HG02938 (cell line): ENCODE measurements at regions not wholly inside any gene's neighbourhood (a gene's known extent, or its start where the extent isn't known, plus 50 kb on each side); places are given as distances from the start of the nearest gene placed in this dataset.

Experiments used
- ATAC-seq: cut with Tn5 transposase; IDR thresholded peaks from one replicate; pipeline ENCODE4 v1.9.1; 2021; ENCODE audit warnings: mild to moderate bottlenecking, moderate library complexity; ENCODE audit not compliant: unreplicated experiment

DNA sequence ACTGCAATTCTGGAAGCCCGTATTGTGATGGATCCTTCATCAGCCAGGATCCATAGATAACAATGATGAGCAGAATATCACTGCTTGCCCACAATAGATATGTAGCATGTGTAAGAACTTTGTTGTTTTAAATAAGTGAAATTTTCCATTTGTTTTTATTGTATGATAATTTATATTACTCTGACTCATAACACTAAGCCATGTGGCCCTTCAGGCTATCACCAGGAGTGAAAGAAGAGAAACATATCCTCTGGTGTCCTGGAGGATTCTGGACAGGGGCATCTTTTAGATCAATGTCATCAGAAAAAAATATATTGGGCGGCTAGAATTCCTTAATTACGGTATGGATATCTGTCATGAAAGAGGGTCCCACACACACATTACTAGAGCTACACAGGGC is 167.5 kb downstream of the SLC6A15 start:
- no peak for ATAC-seq

- no peak for ATAC-seq
Observed at GRCh38 chr12:84741692-84742091, 170.9 kb downstream of the SLC6A15 start.

DNA sequence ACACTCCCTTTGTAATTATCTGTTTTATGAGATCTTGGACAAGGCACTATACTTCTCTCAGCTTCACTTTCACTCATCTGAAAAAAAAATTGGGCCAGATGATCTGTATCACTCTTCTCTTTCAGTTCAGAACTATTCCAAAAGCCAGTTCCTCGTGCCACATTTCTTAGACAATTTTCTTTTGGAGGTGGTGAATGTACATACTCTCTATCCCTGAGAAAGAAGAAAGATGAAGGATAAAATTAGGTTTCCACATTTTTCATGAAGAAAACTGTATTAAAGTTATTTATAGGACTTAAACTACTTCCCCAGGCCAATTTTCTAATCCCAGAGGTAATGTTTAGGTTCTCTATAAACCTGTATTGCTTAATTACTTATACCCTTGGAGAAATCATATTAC is 171.6 kb downstream of the SLC6A15 start:
- no peak for ATAC-seq

DNA sequence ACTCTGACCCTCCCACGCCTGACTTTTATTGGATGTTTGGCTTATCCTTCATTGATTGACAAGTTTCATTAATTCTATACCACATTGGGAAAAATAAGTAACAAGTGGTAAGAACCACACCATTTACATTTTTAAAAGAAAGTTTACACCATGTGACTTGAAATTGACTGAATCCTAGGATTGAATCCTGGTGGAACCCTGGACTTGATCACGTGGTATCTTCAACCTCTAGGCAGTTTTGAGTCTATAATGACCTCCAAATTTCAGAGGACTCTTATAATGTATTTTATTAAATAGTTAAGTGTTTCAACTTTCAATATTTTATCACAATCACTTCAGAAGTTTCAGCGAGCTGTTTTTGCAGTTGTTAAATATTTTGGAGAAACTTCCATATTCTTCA is 172.0 kb downstream of the SLC6A15 start:
- ATAC-seq = no peak

GRCh38 chr12:84738481-84738972 is 174.1 kb downstream of the SLC6A15 start:
- no peak for ATAC-seq

GRCh38 chr12:84732828-84733340 is 179.7 kb downstream of the SLC6A15 start:
- ATAC-seq = no peak

DNA sequence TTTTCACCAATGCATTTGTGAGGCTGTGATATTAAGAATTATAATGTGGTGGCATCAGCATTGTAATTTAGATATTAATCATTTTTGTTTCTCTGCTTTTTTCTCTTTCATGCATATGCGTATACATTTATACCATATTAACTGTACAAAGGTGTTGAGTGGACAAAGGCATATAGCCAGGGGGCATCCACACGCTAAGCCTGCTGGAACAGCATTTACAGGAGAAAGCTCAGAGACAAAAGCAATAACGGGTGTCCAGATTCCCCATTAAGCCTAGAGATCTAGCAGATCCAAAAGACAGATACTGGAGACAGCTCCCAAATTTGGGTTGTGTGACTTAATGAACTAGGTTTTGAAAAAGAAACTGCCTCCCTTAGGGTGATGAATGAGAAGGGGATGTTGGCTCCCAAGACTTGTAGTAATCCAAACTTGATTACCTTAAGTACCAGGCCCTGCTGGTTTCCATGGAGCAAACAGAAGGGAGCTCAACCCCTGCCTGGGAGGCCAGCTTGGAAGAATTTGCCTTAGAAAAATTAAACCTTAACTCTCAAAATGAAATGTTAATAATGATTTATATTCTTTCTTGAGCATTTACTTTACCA is 181.9 kb downstream of the SLC6A15 start:
- ATAC-seq = no peak

GRCh38 chr12:84727961-84728360 is 184.6 kb downstream of the SLC6A15 start:
- ATAC-seq = no peak

- no peak for ATAC-seq
Observed at GRCh38 chr12:84726780-84727179, 185.8 kb downstream of the SLC6A15 start.

DNA sequence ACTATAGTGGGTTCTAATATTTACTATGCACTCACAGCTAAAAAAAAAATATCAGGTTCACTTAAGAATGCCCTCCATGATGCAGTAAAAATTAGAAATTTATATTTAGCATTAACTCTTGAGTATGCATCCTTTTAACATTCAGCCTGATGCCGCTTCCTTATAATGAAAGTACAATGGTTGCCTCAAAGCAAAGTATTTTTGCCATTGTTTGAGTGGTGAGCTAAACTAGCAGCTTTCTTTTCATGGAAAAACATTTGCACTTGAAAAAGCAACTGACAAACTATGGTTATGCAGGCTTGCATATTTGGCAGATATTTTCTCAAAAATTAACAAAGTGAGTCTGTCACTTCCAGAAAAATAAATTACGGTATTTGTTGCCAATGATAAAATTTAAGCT is 188.6 kb downstream of the SLC6A15 start:
- no peak for ATAC-seq

GRCh38 chr12:84719997-84720396 is 192.6 kb downstream of the SLC6A15 start:
- no peak for ATAC-seq

DNA sequence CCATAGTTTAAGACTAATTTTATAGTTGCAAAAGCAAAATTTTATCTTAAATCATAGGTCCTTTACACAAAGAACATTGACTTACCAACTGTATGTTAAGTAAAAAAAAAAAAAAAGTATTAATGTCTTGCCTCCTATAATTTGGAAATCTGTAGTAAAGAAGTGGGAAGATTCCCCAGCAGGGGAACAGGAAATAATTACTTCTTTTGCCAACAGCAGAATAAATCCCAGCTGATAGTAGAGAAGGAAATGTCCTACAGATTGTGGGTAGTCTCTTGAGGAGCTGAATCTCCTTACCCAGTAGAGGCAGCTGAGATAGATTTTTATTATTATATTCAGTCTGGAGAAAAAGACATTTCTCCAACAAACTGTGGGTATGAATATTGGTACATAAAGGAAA is 193.7 kb downstream of the SLC6A15 start:
- no peak for ATAC-seq

DNA sequence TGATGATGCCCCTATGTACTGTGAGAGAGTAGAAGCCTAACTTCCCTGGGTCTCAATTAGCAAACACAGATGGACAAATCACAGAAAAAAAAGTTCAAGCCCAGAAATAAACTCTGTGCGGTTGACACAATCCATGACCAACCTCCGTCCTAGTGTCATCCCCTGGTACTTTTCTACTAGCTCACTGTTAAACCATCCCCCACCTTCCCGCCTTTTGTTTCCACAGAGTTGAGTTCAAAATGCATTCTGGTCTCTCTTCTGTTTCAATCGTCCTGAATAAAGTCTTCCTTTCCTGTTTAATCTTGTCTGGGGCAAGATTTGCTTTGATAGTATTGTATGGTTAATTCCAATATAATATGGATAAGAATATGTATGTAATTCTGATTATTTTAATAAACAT is 199.9 kb downstream of the SLC6A15 start:
- ATAC-seq = no peak

- ATAC-seq = no peak
Observed at GRCh38 chr12:84706374-84706773, 206.2 kb downstream of the SLC6A15 start.

DNA sequence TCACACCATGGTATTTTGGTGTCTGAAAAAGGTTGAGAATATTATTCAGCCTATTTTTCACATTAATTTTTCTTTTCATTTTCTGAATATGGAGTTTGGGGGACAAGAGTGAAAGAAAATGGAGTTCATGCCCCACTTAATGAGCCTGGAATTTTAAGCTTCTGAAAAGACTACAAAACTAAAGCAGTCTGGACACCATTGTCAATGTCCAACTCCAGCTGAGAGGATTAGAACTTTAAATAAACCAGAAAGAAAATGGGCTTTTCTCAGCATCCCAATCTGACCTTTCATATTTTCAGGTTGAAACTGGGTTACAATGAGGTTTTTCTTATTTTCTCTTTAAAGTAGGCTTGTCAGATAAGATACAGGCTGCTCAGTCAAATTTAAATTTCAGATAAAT is 207.7 kb downstream of the SLC6A15 start:
- no peak for ATAC-seq

DNA sequence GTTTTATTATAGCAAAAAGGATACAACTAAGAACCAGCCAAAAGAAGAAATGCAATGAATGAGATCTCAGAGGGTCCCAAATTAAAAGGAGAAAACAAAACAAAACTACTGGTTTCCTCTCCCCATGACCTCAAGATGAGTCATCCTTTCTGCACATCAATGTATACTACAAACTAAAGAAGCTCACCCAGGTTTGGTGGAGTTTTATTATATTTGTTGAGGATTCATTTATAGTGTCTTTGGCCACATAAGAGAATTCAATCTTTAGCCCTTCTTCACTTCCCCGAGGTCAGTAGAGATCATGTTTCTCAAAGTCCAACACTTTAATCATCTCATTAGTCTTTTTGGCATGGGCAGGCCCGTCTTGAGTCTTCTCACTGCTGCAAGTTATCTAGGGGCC is 210.6 kb downstream of the SLC6A15 start:
- ATAC-seq = no peak

DNA sequence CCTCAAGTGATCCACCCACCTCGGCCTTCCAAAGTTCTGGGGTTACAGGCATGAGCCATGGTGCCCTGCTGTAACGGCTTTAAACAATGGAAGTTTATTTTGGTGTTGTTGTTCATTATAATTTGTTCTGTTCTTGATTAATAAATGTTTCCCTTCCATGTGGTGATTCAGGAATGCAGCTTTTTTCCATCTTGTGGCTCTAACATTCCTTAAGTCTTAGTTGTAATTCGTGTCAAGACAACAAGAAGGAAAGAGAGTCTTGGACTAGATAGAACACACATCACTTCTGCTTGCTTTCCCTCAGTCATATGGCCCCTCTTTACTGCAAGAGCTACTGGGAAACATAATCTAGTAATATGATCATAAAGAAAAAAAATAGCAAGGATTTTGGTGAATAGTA is 211.6 kb downstream of the SLC6A15 start:
- no peak for ATAC-seq

GRCh38 chr12:84698576-84699333 is 213.8 kb downstream of the SLC6A15 start:
- ATAC-seq = no peak

DNA sequence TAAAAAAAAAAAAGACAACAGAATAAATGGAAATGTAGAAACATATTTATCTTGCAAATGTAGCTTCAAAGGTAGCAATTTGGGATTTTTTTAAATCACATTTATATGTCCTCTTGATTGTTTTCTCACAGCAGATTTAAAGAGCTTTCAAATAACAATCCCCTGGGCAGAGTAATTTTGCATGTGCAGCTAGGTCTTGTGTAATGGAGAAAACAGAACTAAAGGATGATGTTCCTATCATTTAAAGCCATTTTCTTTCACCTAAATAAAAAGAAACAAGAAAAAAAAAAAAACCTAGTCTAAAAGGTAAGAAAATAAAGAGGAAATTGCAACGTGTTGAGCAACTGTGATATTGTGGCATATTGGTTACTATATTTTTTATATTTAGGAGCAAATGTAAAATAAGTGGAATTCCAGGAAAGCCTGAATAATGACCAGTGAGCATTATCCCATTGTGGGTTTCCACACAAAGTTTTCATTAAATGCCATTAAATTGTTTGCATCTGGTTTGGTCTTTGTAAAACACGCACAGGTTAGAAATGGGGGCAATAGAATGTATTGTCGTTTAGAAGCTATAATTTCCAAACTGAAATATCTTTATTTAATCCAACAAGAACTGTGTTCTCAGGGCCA is 215.6 kb downstream of the SLC6A15 start:
- ATAC-seq = no peak

DNA sequence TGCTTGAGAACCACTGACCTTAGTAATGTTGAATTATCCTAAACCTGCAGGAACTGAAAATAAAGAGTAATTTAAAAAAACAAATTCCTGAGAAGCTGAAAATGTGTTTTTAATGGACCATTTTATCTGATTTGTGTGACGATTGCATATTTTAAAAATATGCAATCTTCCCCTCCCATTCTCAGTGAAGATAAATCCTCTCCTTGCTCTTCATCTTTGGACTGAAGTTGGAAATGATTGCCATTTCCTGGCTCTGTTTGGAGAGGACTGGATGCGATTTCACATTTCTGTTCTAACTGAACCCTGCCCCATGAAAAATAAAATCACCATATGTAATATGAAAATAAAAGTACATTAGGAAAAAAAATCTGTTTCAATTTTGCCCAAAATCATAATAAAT is 216.3 kb downstream of the SLC6A15 start:
- ATAC-seq = no peak

GRCh38 chr12:84694116-84694515 is 218.5 kb downstream of the SLC6A15 start:
- no peak for ATAC-seq

DNA sequence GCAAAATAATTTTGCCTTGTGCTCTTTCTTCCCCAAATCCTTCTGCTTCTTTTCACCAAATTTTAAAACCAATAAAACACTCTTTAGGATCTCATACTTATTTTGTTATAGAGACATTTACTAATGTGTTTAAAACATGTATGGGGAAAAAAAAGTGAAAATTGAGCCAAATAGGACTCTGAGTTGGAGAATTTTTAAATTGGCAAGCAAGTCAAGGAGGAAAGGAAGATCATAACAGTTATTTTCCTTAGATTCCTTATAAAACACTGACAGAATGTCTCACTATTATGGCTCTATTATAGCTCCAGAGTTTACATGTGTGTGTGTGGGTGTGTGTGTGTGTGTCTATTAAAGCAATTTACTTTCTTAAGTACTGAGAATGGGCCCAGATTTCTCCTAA is 220.5 kb downstream of the SLC6A15 start:
- ATAC-seq = no peak
